ENCODE measurements at regions not wholly inside any gene's neighbourhood (a gene's known extent, or its start where the extent isn't known, plus 50 kb on each side); places are given as distances from the start of the nearest gene placed in this dataset.

GRCh38 chr4:13267091-13267490, 217.0 kb downstream of the RAB28 start:
- H3K4me3 Mint-ChIP-seq: no peak overlapping the region
- DNase-seq (ENCODE audit: low read depth, low spot score): no peak
- peaks cover 29% of the 10 kb centered on the region for H3K4me1 Mint-ChIP-seq
- no peak overlapping the region for H3K27ac Mint-ChIP-seq (ENCODE audit: unreplicated experiment)
- no peaks in the 10 kb centered on the region for H3K27me3 Mint-ChIP-seq (ENCODE audit: low read depth)
- H3K36me3 Mint-ChIP-seq (ENCODE audit: low read depth): peaks cover 10% of the 10 kb centered on the region
- H3K9me3 Mint-ChIP-seq: peaks cover 5% of the 10 kb centered on the region
- TF ChIP-seq, protein P1, sequence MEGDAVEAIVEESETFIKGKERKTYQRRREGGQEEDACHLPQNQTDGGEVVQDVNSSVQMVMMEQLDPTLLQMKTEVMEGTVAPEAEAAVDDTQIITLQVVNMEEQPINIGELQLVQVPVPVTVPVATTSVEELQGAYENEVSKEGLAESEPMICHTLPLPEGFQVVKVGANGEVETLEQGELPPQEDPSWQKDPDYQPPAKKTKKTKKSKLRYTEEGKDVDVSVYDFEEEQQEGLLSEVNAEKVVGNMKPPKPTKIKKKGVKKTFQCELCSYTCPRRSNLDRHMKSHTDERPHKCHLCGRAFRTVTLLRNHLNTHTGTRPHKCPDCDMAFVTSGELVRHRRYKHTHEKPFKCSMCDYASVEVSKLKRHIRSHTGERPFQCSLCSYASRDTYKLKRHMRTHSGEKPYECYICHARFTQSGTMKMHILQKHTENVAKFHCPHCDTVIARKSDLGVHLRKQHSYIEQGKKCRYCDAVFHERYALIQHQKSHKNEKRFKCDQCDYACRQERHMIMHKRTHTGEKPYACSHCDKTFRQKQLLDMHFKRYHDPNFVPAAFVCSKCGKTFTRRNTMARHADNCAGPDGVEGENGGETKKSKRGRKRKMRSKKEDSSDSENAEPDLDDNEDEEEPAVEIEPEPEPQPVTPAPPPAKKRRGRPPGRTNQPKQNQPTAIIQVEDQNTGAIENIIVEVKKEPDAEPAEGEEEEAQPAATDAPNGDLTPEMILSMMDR (conservative IDR thresholded peaks at IDR 0.05): no peak

GRCh38 chr4:13266687-13267086, 217.5 kb downstream of the RAB28 start:
- H3K36me3 Mint-ChIP-seq (ENCODE audit: low read depth): peaks cover 10% of the 10 kb centered on the region
- H3K9me3 Mint-ChIP-seq: peaks cover 5% of the 10 kb centered on the region
- TF ChIP-seq, protein P1 (conservative IDR thresholded peaks at IDR 0.05): no peak
- peaks cover 29% of the 10 kb centered on the region for H3K4me1 Mint-ChIP-seq
- no peak for DNase-seq (ENCODE audit: low read depth, low spot score)
- H3K27me3 Mint-ChIP-seq (ENCODE audit: low read depth): no peaks in the 10 kb centered on the region
- no peak overlapping the region for H3K4me3 Mint-ChIP-seq
- no peak overlapping the region for H3K27ac Mint-ChIP-seq (ENCODE audit: unreplicated experiment)

DNA sequence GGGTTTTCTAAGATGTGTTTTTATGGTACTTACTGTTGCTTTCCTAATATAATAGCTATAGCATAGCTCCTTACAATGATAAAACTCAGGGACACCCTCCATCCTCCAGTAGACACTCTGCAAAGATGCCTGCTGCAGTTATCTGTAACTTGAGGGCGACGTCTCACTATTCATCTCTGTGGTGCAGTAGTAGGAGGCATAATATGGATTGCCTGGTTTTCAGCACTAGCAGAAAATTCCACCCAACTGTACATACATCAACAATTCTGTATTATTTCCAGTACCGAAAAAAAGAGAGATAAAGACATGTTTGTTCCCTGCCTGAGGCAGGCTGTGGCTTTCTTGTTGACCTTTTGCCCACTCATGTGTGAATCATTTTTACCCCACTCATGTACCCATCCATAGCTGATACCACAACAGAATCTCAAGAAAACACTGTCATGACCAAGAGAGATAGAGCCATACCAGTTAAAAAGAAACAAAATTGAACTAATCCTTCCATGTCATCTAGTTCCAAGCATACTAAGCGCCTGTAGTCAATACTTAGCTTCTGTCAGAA, 220.1 kb downstream of the RAB28 start:
- Mint-ChIP-seq H3K9me3 (no peaks in the 10 kb centered on the region), H3K27me3 (ENCODE audit: low read depth) (no peaks in the 10 kb centered on the region), H3K4me3 (no peak overlapping the region), H3K4me1 (peaks cover 33% of the 10 kb centered on the region), H3K36me3 (ENCODE audit: low read depth) (peaks cover 2% of the 10 kb centered on the region), H3K27ac (ENCODE audit: unreplicated experiment) (no peak overlapping the region)
- no peak for DNase-seq (ENCODE audit: low read depth, low spot score)
- TF ChIP-seq, protein P1 (conservative IDR thresholded peaks at IDR 0.05): no peak

- Mint-ChIP-seq H3K4me3 (no peak overlapping the region), H3K27me3 (ENCODE audit: low read depth) (no peaks in the 10 kb centered on the region), H3K27ac (ENCODE audit: unreplicated experiment) (no peak overlapping the region), H3K4me1 (peaks cover 24% of the 10 kb centered on the region), H3K9me3 (no peaks in the 10 kb centered on the region), H3K36me3 (ENCODE audit: low read depth) (no peaks in the 10 kb centered on the region)
- DNase-seq (ENCODE audit: low read depth, low spot score): no peak
- TF ChIP-seq, protein P1 (conservative IDR thresholded peaks at IDR 0.05): no peak
These were observed 221.3 kb downstream of the RAB28 start for GRCh38 chr4:13262816-13263215.

DNA sequence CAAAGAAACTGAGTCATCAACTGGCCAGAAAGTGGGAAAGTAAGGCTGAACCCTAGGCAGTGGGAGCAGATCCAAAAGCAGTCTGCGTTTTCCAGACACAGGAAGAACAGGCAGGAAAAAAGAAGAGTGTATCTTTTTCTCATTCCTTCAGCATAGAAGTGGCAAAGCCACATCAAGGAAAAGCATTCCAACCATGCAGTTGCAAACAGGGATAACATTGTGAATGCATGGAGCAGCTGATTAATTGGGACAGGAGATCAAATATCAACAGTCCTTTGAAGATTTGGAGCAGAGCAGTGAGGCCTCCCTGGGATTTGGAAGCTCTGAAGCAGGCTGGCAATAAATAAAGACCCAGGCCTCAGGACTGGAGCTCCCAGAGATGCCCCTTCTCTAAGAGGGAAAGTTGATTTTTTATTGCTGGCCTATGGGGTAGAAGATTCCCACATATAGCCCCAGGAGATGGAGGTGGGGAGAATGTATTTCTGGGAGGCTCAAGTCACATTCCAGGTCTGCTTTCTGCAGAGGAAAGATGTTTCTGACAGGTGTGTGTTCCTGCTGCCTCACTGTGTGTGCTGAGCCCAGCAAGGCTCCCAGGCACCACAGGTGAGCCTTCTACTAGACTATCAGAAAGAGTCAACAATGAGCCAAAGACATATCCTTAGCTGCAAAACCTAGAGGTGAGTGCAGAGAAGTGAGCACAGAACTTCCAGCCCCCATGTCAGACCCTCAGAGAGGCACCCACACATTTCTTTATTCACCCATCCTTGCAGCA, 222.5 kb downstream of the RAB28 start:
- Mint-ChIP-seq H3K27ac (ENCODE audit: unreplicated experiment) (no peak overlapping the region), H3K9me3 (no peaks in the 10 kb centered on the region), H3K36me3 (ENCODE audit: low read depth) (no peaks in the 10 kb centered on the region), H3K27me3 (ENCODE audit: low read depth) (no peaks in the 10 kb centered on the region), H3K4me3 (no peak overlapping the region), H3K4me1 (peaks cover 17% of the 10 kb centered on the region)
- no peak for DNase-seq (ENCODE audit: low read depth, low spot score)
- TF ChIP-seq, protein P1 (conservative IDR thresholded peaks at IDR 0.05): no peak

Data from neural crest cell (in vitro differentiated cells).